Gastroesophageal sphincter (tissue), 3 donors: ENCODE measurements at regions not wholly inside any gene's neighbourhood (a gene's known extent, or its start where the extent isn't known, plus 50 kb on each side); places are given as distances from the start of the nearest gene placed in this dataset.

Source experiments
- EP300 ChIP-seq: sonication (generic); formaldehyde crosslinking; IDR thresholded peaks from one replicate; pipeline ENCODE4 v1.6.1; 2017; ENCODE audit warnings: antibody characterized with exemption, mild to moderate bottlenecking
- POLR2A ChIP-seq, 2 donors: fragments of 450-650 bp; IDR thresholded peaks; one replicate each; pipeline ENCODE4 v1.6.1; 2017; ENCODE audit warnings: antibody characterized with exemption in 2 of 2, mild to moderate bottlenecking in 2 of 2, moderate library complexity in 1 of 2
- TF ChIP-seq, protein P1 (sequence below), 4 experiments: fragments of 200-600 bp in 2 of 4; fragments of 450-650 bp in 2 of 4; sonication (generic) in 1 of 4; IDR thresholded peaks; one replicate each; pipeline ENCODE4 v1.5.1; 2017 to 2019; ENCODE audit warnings: antibody characterized with exemption in 4 of 4, mild to moderate bottlenecking in 2 of 4, moderate library complexity in 2 of 4

DNA sequence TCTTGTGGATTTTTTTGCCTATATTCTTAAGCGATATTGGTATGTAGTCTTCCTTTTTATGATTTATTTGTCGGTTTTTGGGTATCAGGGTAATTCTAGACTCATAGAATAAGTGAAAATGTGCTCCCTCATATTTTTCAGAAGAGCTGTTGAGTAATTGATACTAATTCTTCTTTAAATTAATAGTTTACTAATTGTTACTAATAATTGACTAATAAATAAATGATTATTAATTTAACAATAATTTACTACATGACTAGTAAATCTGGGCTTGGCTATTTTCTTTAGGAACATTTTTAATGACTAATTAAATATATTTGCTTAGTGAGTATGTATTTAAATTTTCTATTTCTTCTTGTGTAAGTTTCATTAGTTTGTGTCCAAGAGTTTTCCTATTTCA is 325.0 kb downstream of the ADCYAP1 start:
- TF ChIP-seq, protein P1, sequence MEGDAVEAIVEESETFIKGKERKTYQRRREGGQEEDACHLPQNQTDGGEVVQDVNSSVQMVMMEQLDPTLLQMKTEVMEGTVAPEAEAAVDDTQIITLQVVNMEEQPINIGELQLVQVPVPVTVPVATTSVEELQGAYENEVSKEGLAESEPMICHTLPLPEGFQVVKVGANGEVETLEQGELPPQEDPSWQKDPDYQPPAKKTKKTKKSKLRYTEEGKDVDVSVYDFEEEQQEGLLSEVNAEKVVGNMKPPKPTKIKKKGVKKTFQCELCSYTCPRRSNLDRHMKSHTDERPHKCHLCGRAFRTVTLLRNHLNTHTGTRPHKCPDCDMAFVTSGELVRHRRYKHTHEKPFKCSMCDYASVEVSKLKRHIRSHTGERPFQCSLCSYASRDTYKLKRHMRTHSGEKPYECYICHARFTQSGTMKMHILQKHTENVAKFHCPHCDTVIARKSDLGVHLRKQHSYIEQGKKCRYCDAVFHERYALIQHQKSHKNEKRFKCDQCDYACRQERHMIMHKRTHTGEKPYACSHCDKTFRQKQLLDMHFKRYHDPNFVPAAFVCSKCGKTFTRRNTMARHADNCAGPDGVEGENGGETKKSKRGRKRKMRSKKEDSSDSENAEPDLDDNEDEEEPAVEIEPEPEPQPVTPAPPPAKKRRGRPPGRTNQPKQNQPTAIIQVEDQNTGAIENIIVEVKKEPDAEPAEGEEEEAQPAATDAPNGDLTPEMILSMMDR (IDR thresholded peaks at IDR 0.05), result no peak
- no peak for TF ChIP-seq POLR2A (IDR thresholded peaks at IDR 0.05)
- TF ChIP-seq EP300, result no peak
